Choroid plexus epithelial cell (primary cell): ENCODE measurements at regions not wholly inside any gene's neighbourhood (a gene's known extent, or its start where the extent isn't known, plus 50 kb on each side); places are given as distances from the start of the nearest gene placed in this dataset.

Experiments used
- DNase-seq: peaks from one replicate; pipeline ENCODE4 v3.0.0-alpha.2; 2010; ENCODE audit warnings: low read depth
- H3K4me3 ChIP-seq: 2 replicates; pipeline ENCODE4 v1.5.1; 2011; ENCODE audit warnings: low read depth, mild to moderate bottlenecking, control low read depth, low read length, moderate library complexity
- TF ChIP-seq, protein P1 (sequence below): conservative IDR thresholded peaks from 2 replicates; pipeline ENCODE4 v1.5.1; 2011; ENCODE audit warnings: low read depth, mild to moderate bottlenecking, control low read depth, inconsistent platforms, low read length, moderate library complexity

DNA sequence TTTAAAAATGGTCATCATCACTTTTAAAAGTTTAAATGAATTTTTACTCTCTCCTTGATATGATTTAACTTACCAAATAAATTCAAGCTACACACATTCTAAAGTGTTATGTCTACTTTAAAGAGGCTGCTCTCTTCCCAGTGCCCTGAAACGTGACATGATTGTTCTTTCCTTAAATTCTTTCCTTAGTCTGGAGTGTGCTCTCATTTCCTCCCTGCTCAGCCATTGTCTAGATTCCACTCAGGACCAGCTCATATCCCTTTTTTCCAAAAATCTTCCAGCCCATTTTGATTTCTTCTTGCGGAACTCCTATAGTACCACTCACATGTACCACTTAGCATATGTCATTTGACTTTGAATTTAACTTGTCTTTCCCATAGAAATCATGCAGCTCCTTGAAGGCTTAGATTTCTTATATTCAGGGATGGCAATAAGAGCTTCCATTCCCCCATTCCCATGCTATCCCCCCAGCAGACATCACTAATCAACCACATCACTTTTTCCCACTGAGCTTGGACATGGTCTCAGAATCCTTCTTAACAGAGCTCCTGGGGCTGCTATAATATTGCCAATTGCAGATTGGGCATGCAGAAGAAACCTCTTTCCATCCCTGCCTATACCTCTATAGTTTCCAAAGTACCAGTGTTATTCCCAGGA is 54.7 kb upstream of the ITPKB start:
- DNase-seq: no peak
- TF ChIP-seq, protein P1, sequence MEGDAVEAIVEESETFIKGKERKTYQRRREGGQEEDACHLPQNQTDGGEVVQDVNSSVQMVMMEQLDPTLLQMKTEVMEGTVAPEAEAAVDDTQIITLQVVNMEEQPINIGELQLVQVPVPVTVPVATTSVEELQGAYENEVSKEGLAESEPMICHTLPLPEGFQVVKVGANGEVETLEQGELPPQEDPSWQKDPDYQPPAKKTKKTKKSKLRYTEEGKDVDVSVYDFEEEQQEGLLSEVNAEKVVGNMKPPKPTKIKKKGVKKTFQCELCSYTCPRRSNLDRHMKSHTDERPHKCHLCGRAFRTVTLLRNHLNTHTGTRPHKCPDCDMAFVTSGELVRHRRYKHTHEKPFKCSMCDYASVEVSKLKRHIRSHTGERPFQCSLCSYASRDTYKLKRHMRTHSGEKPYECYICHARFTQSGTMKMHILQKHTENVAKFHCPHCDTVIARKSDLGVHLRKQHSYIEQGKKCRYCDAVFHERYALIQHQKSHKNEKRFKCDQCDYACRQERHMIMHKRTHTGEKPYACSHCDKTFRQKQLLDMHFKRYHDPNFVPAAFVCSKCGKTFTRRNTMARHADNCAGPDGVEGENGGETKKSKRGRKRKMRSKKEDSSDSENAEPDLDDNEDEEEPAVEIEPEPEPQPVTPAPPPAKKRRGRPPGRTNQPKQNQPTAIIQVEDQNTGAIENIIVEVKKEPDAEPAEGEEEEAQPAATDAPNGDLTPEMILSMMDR: no peak
- H3K4me3 ChIP-seq: no peak overlapping the region

DNA sequence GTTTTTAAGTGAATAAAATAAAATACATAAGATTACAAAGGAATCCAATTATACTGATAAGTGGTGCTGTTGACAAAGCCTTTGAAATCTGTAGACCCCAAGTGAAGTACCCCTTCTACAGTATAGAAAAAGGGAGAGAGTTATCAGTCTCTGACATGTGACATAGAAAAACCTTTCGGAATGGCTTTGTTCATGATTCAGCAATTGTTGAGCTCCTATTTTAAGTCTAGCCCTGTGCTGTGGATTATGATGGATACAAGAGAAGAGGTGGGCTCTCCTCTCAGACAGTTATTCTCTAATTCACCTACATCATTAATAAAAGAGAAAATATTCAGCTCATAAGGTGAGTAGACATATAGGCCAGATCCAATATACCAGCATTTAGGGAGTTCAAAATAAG is 53.3 kb upstream of the ITPKB start:
- H3K4me3 ChIP-seq: no peak overlapping the region
- DNase-seq: no peak
- TF ChIP-seq, protein P1: no peak

DNA sequence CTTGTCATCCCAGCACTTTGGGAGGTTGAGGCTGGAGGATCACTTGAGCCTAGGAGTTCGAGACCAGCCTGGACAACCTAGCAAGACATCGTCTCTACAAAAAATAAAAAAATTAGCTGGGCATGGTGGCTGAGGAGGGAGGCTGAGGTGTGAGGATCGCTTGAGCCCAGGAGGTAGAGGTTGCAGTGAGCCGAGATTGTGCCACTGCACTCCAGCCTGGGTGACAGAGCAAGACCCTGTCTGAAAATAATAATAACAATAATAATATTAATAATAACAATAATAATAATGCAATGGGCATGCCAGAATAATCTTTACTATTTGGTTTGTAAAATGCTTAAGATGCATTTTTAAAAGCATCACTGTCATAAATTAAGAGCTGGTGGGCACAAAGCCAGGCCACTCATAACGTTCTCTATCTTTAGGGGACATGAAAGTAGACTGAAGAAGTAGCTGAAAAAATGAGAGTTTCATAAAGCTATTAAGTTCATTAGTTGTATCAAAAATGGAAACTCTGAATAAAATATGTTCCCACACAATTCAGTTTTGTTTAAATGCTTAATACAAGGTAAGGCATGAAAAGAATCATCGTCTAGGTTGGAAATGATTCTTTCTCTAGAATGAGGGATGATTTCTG is 51.6 kb upstream of the ITPKB start:
- no peak overlapping the region for H3K4me3 ChIP-seq
- TF ChIP-seq, protein P1: no peak
- no peak for DNase-seq

DNA sequence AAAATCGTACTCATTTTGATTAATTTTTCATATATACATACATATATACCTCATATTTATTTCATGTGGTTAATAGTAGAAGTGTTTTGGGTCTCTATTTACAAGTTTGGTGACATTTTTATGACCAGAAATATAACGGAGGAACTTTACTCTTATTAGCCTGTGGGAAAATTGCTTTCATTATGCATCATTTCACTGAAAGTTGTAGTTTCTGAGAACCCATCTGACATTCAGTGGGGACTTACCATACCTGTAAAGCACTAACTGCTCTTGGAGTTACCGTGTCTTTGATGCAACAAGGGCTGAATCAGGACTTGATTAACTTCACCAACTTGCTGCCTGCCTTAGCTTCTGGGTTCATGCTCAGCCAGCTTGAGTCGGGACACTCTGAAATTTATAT is 49.9 kb upstream of the ITPKB start:
- no peak for DNase-seq
- H3K4me3 ChIP-seq: no peak overlapping the region
- TF ChIP-seq, protein P1: no peak
